ENCODE measurements at regions not wholly inside any gene's neighbourhood (a gene's known extent, or its start where the extent isn't known, plus 50 kb on each side); places are given as distances from the start of the nearest gene placed in this dataset.

- TF ChIP-seq, protein P1, sequence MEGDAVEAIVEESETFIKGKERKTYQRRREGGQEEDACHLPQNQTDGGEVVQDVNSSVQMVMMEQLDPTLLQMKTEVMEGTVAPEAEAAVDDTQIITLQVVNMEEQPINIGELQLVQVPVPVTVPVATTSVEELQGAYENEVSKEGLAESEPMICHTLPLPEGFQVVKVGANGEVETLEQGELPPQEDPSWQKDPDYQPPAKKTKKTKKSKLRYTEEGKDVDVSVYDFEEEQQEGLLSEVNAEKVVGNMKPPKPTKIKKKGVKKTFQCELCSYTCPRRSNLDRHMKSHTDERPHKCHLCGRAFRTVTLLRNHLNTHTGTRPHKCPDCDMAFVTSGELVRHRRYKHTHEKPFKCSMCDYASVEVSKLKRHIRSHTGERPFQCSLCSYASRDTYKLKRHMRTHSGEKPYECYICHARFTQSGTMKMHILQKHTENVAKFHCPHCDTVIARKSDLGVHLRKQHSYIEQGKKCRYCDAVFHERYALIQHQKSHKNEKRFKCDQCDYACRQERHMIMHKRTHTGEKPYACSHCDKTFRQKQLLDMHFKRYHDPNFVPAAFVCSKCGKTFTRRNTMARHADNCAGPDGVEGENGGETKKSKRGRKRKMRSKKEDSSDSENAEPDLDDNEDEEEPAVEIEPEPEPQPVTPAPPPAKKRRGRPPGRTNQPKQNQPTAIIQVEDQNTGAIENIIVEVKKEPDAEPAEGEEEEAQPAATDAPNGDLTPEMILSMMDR (conservative IDR thresholded peaks at IDR 0.05) = no peak
- no peak for TF ChIP-seq EZH2 (IDR thresholded peaks at IDR 0.05; ENCODE audit: low read depth)
Measured at GRCh38 chr5:143932584-143932983, 120.6 kb downstream of the HMHB1 start.

Measured in PC-9 (cell line).